Esophagus muscularis mucosa (tissue), 4 donors: ENCODE measurements at regions not wholly inside any gene's neighbourhood (a gene's known extent, or its start where the extent isn't known, plus 50 kb on each side); places are given as distances from the start of the nearest gene placed in this dataset.

Experiments
- DNase-seq: peaks from one replicate; pipeline ENCODE4 v3.0.0-alpha.2; 2017; ENCODE audit errors: extremely low spot score
- H3K27ac ChIP-seq, 4 donors: fragments of 200-600 bp; sonication (generic); replicated peaks in 1 of 4; 1 replicate in 3 of 4; 2 replicates in 1 of 4; pipeline ENCODE4 v1.5.1; 2016 to 2019; ENCODE audit warnings: mild to moderate bottlenecking in 1 of 4
- H3K27me3 ChIP-seq, 4 donors: fragments of 200-600 bp; sonication (generic); one replicate each; pipeline versions ENCODE4 v1.5.1 to v1.6.0; 2016 to 2019
- H3K36me3 ChIP-seq, 4 donors: fragments of 200-600 bp; sonication (generic); one replicate each; pipeline ENCODE4 v1.5.1; 2016 to 2019
- H3K4me1 ChIP-seq, 4 donors: fragments of 200-600 bp; sonication (generic); one replicate each; pipeline ENCODE4 v1.5.1; 2016 to 2019
- H3K4me3 ChIP-seq, 4 donors: fragments of 200-600 bp; sonication (generic); 1 replicate in 2 of 4; 2 replicates in 2 of 4; pipeline ENCODE4 v1.5.1; 2016 to 2019; ENCODE audit warnings: mild to moderate bottlenecking in 4 of 4, moderate library complexity in 1 of 4
- H3K9me3 ChIP-seq, 4 donors: fragments of 200-600 bp; sonication (generic); 1 replicate in 3 of 4; 2 replicates in 1 of 4; pipeline ENCODE4 v1.5.1; 2016 to 2019
- EP300 ChIP-seq: sonication (generic); formaldehyde crosslinking; IDR thresholded peaks from one replicate; pipeline ENCODE4 v1.6.1; 2017; ENCODE audit warnings: antibody characterized with exemption
- POLR2A ChIP-seq: fragments of 450-650 bp; IDR thresholded peaks from one replicate; pipeline ENCODE4 v1.6.1; 2017; ENCODE audit warnings: antibody characterized with exemption, moderate library complexity, mild to moderate bottlenecking, low read depth
- POLR2AphosphoS5 ChIP-seq, 2 donors: sonication (generic); formaldehyde crosslinking; IDR thresholded peaks; one replicate each; pipeline ENCODE4 v1.6.1; 2017; ENCODE audit warnings: antibody characterized with exemption in 2 of 2
- WGBS: methylation state at CpG from one replicate; pipeline ENCODE4 v1.1.5; 2018; 5-methylcytosine and 5-hydroxymethylcytosine counted together
- intact Hi-C: fragments of 100-400 bp; cut with DNase I; formaldehyde crosslinking; loops from one replicate; pipeline ENCODE4 v1.15.1; 2023
- TF ChIP-seq, protein P1 (sequence below), 3 experiments: fragments of 200-600 bp in 2 of 3; fragments of 450-650 bp in 1 of 3; sonication (generic) in 2 of 3; IDR thresholded peaks; one replicate each; pipeline ENCODE4 v1.5.1; 2017 to 2019; ENCODE audit warnings: antibody characterized with exemption in 3 of 3, mild to moderate bottlenecking in 2 of 3, moderate library complexity in 1 of 3

DNA sequence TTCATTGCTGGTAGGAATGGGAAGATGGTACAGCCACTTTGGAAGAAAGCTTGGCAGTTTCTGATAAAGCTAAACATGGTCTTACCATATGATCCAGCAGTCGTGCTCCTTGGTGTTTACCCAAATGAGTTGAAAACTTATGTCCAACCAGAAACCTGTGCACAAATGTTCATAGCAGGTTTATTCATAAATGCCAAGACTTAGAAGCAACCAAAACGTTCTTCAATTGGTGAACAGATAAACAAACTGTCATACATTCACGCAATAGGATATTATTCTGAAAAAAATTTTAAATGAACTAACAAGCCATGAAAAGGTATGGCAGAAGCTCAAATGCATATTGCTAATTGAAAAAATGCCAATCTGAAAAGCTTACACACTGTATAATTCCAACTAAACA lies 117.1 kb downstream of the LINC00237 start:
- WGBS, result 56% methylated on average over 3 of the region's 3 CpGs
- no peaks in the 10 kb centered on the region for H3K36me3 ChIP-seq
- TF ChIP-seq EP300, result no peak
- TF ChIP-seq POLR2A, result no peak
- TF ChIP-seq, protein P1, sequence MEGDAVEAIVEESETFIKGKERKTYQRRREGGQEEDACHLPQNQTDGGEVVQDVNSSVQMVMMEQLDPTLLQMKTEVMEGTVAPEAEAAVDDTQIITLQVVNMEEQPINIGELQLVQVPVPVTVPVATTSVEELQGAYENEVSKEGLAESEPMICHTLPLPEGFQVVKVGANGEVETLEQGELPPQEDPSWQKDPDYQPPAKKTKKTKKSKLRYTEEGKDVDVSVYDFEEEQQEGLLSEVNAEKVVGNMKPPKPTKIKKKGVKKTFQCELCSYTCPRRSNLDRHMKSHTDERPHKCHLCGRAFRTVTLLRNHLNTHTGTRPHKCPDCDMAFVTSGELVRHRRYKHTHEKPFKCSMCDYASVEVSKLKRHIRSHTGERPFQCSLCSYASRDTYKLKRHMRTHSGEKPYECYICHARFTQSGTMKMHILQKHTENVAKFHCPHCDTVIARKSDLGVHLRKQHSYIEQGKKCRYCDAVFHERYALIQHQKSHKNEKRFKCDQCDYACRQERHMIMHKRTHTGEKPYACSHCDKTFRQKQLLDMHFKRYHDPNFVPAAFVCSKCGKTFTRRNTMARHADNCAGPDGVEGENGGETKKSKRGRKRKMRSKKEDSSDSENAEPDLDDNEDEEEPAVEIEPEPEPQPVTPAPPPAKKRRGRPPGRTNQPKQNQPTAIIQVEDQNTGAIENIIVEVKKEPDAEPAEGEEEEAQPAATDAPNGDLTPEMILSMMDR (IDR thresholded peaks at IDR 0.05), result no peak
- TF ChIP-seq POLR2AphosphoS5 (IDR thresholded peaks at IDR 0.05), result no peak

DNA sequence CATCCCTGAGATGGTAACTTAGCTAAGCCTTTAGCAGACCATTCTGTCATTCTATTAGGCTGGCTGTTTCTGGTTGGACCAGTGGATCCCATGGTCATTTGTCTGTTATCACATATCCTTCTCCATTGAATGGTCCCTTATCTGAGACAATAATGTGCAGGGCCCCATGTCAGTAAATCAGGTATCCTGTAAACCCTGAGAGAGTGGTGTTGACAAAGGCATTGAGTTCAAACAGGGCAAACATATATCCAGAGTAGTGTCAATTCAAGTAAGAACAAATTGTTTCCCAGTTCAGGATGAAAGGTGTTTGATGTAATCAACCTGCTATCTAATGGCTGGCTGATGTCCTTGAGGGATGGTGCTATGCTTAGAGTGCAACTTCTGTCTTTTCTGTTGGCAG lies 126.2 kb downstream of the LINC00237 start:
- no peaks in the 10 kb centered on the region for H3K27me3 ChIP-seq
- peaks cover 0 to 11% (median 0%) of the 10 kb centered on the region in 4 donors for H3K9me3 ChIP-seq
- TF ChIP-seq EP300 (no peak), POLR2A (no peak), POLR2AphosphoS5 (IDR thresholded peaks at IDR 0.05) (no peak)
- TF ChIP-seq, protein P1 (IDR thresholded peaks at IDR 0.05), result no peak
- H3K36me3 ChIP-seq, result no peaks in the 10 kb centered on the region
- H3K4me3 ChIP-seq, result no peak overlapping the region
- intact Hi-C loops, result no loop called here
- DNase-seq, result no peak
- H3K4me1 ChIP-seq, result no peaks in the 10 kb centered on the region
- no peak overlapping the region for H3K27ac ChIP-seq

More for the DNA sequence above, 117.1 kb downstream of the LINC00237 start:
- no peaks in the 10 kb centered on the region for H3K9me3 ChIP-seq
- peaks cover 0 to 16% (median 0%) of the 10 kb centered on the region in 4 donors for H3K27me3 ChIP-seq
- H3K4me3 ChIP-seq, result no peak overlapping the region
- DNase-seq, result no peak
- no peaks in the 10 kb centered on the region for H3K4me1 ChIP-seq
- no peak overlapping the region for H3K27ac ChIP-seq
- intact Hi-C loops, result no loop called here

DNA sequence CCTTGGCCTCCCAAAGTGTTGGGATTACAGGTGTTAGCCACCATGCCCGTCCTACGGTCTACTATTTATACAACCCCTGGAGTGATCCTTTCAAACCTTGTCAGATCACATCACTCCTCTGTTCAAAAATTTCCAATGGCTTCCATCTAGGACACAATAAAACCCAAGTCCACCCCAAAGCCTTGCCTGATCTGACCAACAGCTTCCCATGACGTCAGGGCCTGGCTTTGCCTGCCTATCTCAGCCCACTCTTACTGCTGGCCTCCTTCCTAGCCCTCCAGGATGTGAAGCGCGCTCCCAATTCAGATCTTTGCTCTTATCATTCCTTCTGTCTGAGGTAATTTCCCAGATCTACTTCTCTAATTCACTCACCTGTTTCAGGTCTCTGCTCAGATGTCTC lies 128.4 kb downstream of the LINC00237 start:
- peaks cover 0 to 11% (median 0%) of the 10 kb centered on the region in 4 donors for H3K9me3 ChIP-seq
- WGBS, result 67% methylated on average over 5 of the region's 5 CpGs
- no peak overlapping the region for H3K27ac ChIP-seq
- intact Hi-C loops, result no loop called here
- TF ChIP-seq, protein P1 (IDR thresholded peaks at IDR 0.05), result no peak
- TF ChIP-seq POLR2AphosphoS5 (IDR thresholded peaks at IDR 0.05) (no peak), EP300 (no peak), POLR2A (no peak)
- no peaks in the 10 kb centered on the region for H3K36me3 ChIP-seq
- no peak for DNase-seq
- no peaks in the 10 kb centered on the region for H3K27me3 ChIP-seq
- H3K4me1 ChIP-seq, result no peaks in the 10 kb centered on the region
- no peak overlapping the region for H3K4me3 ChIP-seq

DNA sequence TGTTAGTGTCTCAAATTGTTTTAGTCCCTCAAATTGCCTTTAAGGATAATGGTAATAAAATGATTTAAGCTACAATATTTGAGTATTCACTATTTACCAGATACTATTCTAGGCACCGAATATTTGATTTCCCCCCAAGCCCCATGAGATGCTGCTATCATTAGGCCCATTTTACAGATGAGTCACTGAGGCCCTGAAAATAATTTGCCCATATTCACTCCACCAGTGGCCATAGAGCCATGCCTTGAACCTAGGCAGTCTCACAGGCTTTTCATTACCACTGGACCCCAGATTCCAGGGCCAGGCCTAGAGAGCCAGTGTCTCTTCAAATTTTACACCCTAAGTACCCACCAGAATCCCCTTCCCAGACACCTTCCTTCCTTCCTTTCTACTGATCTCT lies 133.7 kb downstream of the LINC00237 start:
- Histone ChIP-seq H3K4me3 (no peak overlapping the region), H3K27me3 (peaks cover 0 to 13% (median 0%) of the 10 kb centered on the region in 4 donors), H3K9me3 (no peaks in the 10 kb centered on the region), H3K27ac (no peak overlapping the region), H3K4me1 (no peaks in the 10 kb centered on the region), H3K36me3 (no peaks in the 10 kb centered on the region)
- intact Hi-C loops, result no loop called here
- TF ChIP-seq, protein P1 (IDR thresholded peaks at IDR 0.05), result no peak
- TF ChIP-seq POLR2A (no peak), EP300 (no peak), POLR2AphosphoS5 (IDR thresholded peaks at IDR 0.05) (no peak)
- WGBS, result 90% methylated on average over 1 of the region's 1 CpG
- DNase-seq, result no peak

DNA sequence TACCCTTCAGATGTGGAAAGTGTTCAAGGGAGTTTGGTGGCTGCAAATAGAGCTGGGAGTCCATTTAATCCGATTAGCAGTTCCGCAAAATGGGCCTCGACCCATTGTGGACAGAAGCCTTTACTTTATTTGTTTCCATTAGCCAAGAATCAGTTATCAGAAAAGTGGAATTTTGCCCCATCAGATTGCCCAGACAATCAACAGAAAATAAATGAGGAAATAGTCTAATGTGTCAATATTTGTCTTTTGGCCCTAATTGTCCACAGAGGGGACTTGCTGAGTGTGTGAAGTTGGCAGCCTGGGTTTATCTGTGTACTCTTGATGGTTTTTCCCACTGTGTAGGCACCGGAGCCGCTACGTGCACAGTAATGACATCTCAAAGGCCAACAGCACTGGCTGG lies 134.3 kb downstream of the LINC00237 start:
- intact Hi-C loops, result no loop called here
- DNase-seq, result no peak
- WGBS, result 92% methylated on average over 6 of the region's 6 CpGs
- no peaks in the 10 kb centered on the region for H3K36me3 ChIP-seq
- H3K4me3 ChIP-seq, result no peak overlapping the region
- no peak overlapping the region for H3K27ac ChIP-seq
- H3K4me1 ChIP-seq, result no peaks in the 10 kb centered on the region
- TF ChIP-seq POLR2A, result no peak
- TF ChIP-seq, protein P1 (IDR thresholded peaks at IDR 0.05), result no peak
- TF ChIP-seq EP300, result no peak
- no peak for TF ChIP-seq POLR2AphosphoS5 (IDR thresholded peaks at IDR 0.05)
- no peaks in the 10 kb centered on the region for H3K9me3 ChIP-seq
- peaks cover 0 to 13% (median 0%) of the 10 kb centered on the region in 4 donors for H3K27me3 ChIP-seq
